IPS-20b (cell line): ENCODE measurements at regions not wholly inside any gene's neighbourhood (a gene's known extent, or its start where the extent isn't known, plus 50 kb on each side); places are given as distances from the start of the nearest gene placed in this dataset.
A peak's percentile ranks its signal among the peaks of the same experiment; 100 is the strongest.

Source experiments
- H3K27ac ChIP-seq: one replicate; pipeline ENCODE4 v1.5.1; 2013; ENCODE audit warnings: low read length
- H3K27me3 ChIP-seq: 2 replicates; pipeline ENCODE4 v1.6.1; 2013; ENCODE audit warnings: mild to moderate bottlenecking, low read length, inconsistent platforms; ENCODE audit not compliant: insufficient read depth
- H3K36me3 ChIP-seq: 2 replicates; pipeline ENCODE4 v1.6.1; 2013; ENCODE audit warnings: low read depth, mild to moderate bottlenecking, inconsistent platforms, low read length, moderate library complexity; ENCODE audit not compliant: insufficient read depth
- H3K4me1 ChIP-seq: 2 replicates; pipeline ENCODE4 v1.6.1; 2013; ENCODE audit warnings: mild to moderate bottlenecking, control low read depth, inconsistent platforms, low read length, moderate library complexity; ENCODE audit not compliant: insufficient read depth
- H3K4me3 ChIP-seq: 2 replicates; pipeline ENCODE4 v1.5.1; 2013; ENCODE audit warnings: mild to moderate bottlenecking, low read length, inconsistent platforms
- H3K9ac ChIP-seq: 2 replicates; pipeline ENCODE4 v1.6.1; 2013; ENCODE audit warnings: low read depth, mild to moderate bottlenecking, inconsistent platforms, low read length, moderate library complexity
- H3K9me3 ChIP-seq: 2 replicates; pipeline ENCODE4 v1.6.1; 2013; ENCODE audit warnings: mild to moderate bottlenecking, low read depth, low read length, inconsistent platforms; ENCODE audit not compliant: insufficient read depth

GRCh38 chr3:110576960-110577359 is 494.7 kb upstream of the NECTIN3 start:
- H3K4me1 ChIP-seq, result peaks cover 31% of the 10 kb centered on the region; the same call in 1 of the 2 replicates
- peak overlapping the region; percentile 29 for H3K27ac ChIP-seq
- H3K27me3 ChIP-seq, result no peaks in the 10 kb centered on the region
- H3K9me3 ChIP-seq, result no peaks in the 10 kb centered on the region
- peak overlapping the region; percentile 62 for H3K9ac ChIP-seq
- H3K4me3 ChIP-seq, result 0 out of 2 replicates have a peak overlapping the region, but pooled peaks have one; percentile 5
- no peaks in the 10 kb centered on the region for H3K36me3 ChIP-seq

DNA sequence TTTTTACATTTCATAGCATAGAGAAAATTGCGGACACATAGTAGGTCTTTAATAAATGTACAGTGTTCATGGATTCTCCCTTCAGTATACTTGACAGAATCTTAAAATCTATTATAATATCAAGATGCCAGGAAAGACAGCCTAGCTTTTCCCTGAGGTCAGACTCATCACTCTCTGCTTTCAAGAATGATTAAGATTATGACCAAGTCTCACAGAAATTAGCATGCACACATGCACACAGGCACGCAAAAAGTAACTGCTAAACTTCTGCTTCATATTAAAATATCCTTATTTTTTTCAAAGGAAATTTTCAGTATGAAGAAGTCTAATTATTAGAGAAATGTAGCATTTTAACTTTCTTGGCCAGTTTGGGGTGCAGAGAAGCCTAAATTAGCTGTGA is 493.8 kb upstream of the NECTIN3 start:
- peak overlapping the region; percentile 29 for H3K27ac ChIP-seq
- H3K27me3 ChIP-seq, result no peaks in the 10 kb centered on the region
- H3K9me3 ChIP-seq, result no peaks in the 10 kb centered on the region
- peaks cover 32% of the 10 kb centered on the region; the same call in 1 of the 2 replicates for H3K4me1 ChIP-seq
- no peaks in the 10 kb centered on the region for H3K36me3 ChIP-seq
- H3K9ac ChIP-seq, result peak overlapping the region; percentile 62; the same call in 1 of the 2 replicates
- H3K4me3 ChIP-seq, result no peak overlapping the region

DNA sequence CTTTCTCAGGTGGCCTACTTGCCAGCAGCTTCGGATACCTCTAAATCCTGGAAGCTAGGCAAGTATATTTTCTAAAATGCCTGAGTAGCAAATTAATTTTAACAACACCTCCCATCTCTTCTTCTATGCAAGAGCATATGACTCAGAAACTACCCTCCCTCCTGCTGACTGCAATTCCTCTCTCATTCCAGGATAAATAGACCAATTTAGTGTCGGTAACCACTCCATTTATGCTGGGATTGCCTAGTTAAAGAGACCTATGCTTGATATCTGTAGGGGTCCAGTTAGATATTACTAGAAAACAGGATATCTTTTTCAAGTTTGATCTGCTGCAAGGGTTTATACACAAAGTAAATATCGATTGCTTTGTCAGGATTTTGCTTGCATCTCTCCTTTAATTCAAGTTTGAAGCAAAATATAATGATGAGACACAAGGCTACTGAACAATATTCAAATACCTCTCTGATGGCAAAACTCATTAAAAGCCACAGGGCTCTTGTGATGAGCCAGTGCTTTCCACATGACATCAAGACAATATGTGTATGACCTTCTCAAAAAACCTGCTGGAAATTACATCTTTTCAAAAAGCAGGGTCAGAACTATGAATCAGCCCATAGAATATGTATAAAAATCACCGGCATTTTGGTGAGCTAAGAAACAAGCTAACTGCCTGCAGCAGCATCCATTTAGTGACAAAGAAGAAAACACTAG is 491.6 kb upstream of the NECTIN3 start:
- Histone ChIP-seq H3K9ac (no peak overlapping the region), H3K27me3 (no peaks in the 10 kb centered on the region), H3K27ac (no peak overlapping the region), H3K9me3 (no peaks in the 10 kb centered on the region), H3K4me1 (peaks cover 43% of the 10 kb centered on the region; the same call in 1 of the 2 replicates), H3K4me3 (no peak overlapping the region), H3K36me3 (no peaks in the 10 kb centered on the region)

- H3K27ac ChIP-seq, result peak overlapping the region; percentile 3
Observed at GRCh38 chr3:110583373-110583935, 488.2 kb upstream of the NECTIN3 start.

GRCh38 chr3:110588906-110589305 is 482.7 kb upstream of the NECTIN3 start:
- H3K9ac ChIP-seq, result no peak overlapping the region
- H3K27ac ChIP-seq, result no peak overlapping the region
- H3K27me3 ChIP-seq, result no peaks in the 10 kb centered on the region
- no peaks in the 10 kb centered on the region; the same call in 1 of the 2 replicates for H3K9me3 ChIP-seq
- H3K4me1 ChIP-seq, result peaks cover 3% of the 10 kb centered on the region; the same call in 1 of the 2 replicates
- no peak overlapping the region for H3K4me3 ChIP-seq
- H3K36me3 ChIP-seq, result no peaks in the 10 kb centered on the region

More at GRCh38 chr3:110583373-110583935, 488.2 kb upstream of the NECTIN3 start:
- no peaks in the 10 kb centered on the region for H3K36me3 ChIP-seq
- H3K9ac ChIP-seq, result no peak overlapping the region
- no peaks in the 10 kb centered on the region for H3K9me3 ChIP-seq
- H3K4me1 ChIP-seq, result peaks cover 16% of the 10 kb centered on the region; the same call in 1 of the 2 replicates
- peak overlapping the region; percentile 20; the same call in 1 of the 2 replicates for H3K4me3 ChIP-seq
- no peaks in the 10 kb centered on the region for H3K27me3 ChIP-seq

GRCh38 chr3:110589341-110589740 is 482.3 kb upstream of the NECTIN3 start:
- Histone ChIP-seq H3K36me3 (no peaks in the 10 kb centered on the region), H3K9me3 (no peaks in the 10 kb centered on the region; the same call in 1 of the 2 replicates), H3K27me3 (no peaks in the 10 kb centered on the region), H3K27ac (no peak overlapping the region), H3K9ac (no peak overlapping the region), H3K4me3 (no peak overlapping the region), H3K4me1 (no peaks in the 10 kb centered on the region)

GRCh38 chr3:110593749-110594148 is 477.9 kb upstream of the NECTIN3 start:
- no peaks in the 10 kb centered on the region for H3K27me3 ChIP-seq
- no peaks in the 10 kb centered on the region for H3K36me3 ChIP-seq
- H3K9me3 ChIP-seq, result peaks cover 4% of the 10 kb centered on the region
- H3K27ac ChIP-seq, result no peak overlapping the region
- H3K9ac ChIP-seq, result no peak overlapping the region
- H3K4me3 ChIP-seq, result no peak overlapping the region
- peaks cover 8% of the 10 kb centered on the region for H3K4me1 ChIP-seq

DNA sequence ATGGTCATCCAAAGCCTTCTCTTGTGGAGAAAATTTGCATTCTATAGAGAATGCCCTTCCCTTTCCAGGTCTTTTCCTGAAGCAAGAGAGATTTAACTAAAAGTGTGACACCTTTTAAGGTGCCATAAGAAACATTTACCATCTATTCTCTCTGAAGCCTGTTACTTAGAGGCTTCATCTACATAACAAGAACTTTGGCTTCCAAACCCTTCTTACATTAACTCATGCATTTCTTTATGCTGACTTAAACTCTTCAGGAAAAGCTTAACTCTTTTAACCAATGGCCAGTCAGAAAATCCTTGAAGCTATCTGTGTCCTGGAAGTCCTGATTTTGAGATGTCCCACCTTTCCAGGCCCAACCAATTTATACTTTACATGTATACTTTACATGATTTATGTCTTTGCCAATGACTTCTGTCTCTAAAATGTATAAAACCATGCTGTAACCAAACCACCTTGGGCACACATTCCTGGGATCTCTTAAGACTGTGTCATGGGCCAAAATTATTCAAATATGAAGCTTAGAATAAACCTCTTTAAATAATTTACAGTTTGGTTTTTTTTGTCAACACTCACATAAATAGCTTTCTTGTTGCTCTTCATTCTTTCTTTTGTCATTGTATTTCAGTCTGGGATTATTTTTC is 472.6 kb upstream of the NECTIN3 start:
- Histone ChIP-seq H3K4me3 (peak overlapping the region; percentile 25; the same call in 1 of the 2 replicates), H3K27me3 (no peaks in the 10 kb centered on the region), H3K9me3 (peaks cover 4% of the 10 kb centered on the region), H3K9ac (peak overlapping the region; percentile 30; the same call in 1 of the 2 replicates), H3K36me3 (no peaks in the 10 kb centered on the region), H3K4me1 (peaks cover 17% of the 10 kb centered on the region), H3K27ac (peak overlapping the region; percentile 68)

DNA sequence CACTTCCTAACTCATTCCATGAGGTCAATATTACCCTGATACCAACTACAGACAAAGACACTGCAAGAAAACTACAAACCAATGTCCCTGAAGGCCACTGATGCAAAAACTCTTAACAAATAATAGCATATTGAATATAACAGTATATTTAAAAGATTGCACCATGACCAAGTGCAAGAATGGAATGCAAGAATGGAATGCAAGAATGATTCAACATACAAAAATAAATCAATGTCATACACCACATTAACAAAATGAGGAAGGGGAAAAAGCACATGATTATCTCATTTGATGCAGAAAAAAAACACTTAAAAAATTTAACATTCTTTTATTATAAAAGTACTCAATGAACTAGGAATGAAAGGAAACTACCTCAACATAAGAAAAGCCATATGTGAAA is 463.1 kb upstream of the NECTIN3 start:
- H3K27me3 ChIP-seq, result no peaks in the 10 kb centered on the region
- no peaks in the 10 kb centered on the region for H3K36me3 ChIP-seq
- H3K4me1 ChIP-seq, result no peaks in the 10 kb centered on the region
- 0 out of 2 replicates have a peak, but pooled peaks cover 7% of the 10 kb centered on the region for H3K9me3 ChIP-seq
- no peak overlapping the region for H3K9ac ChIP-seq
- no peak overlapping the region for H3K4me3 ChIP-seq
- no peak overlapping the region for H3K27ac ChIP-seq

GRCh38 chr3:110612045-110612444 is 459.6 kb upstream of the NECTIN3 start:
- H3K4me3 ChIP-seq, result no peak overlapping the region
- H3K4me1 ChIP-seq, result no peaks in the 10 kb centered on the region
- no peaks in the 10 kb centered on the region for H3K36me3 ChIP-seq
- no peaks in the 10 kb centered on the region for H3K27me3 ChIP-seq
- H3K27ac ChIP-seq, result no peak overlapping the region
- 0 out of 2 replicates have a peak, but pooled peaks cover 7% of the 10 kb centered on the region for H3K9me3 ChIP-seq
- no peak overlapping the region for H3K9ac ChIP-seq

DNA sequence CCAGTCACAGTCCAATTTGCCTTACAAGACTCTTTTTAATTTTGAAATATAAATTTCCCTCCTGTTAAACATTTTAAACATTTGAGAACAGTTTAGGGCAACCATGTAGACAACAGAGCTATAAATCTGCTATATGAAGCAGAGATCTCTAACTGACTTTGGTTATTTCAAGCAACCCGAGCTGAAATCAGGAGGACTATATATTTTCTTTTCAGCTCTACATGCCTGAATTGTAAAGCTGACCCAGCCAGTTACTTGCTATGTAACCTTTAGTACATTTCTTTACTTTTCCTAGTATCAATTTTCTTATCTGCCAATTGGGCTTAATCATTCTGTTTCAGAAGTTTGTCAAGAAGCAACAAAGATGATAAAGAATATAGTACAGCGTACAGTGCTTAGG is 457.4 kb upstream of the NECTIN3 start:
- H3K27me3 ChIP-seq, result no peaks in the 10 kb centered on the region
- H3K27ac ChIP-seq, result no peak overlapping the region
- no peaks in the 10 kb centered on the region for H3K9me3 ChIP-seq
- no peaks in the 10 kb centered on the region for H3K36me3 ChIP-seq
- no peak overlapping the region for H3K9ac ChIP-seq
- no peaks in the 10 kb centered on the region for H3K4me1 ChIP-seq
- no peak overlapping the region for H3K4me3 ChIP-seq
